NCI-H345 treated with DMSO at 0.1 percent for 48 hours (cell line): ENCODE measurements at regions not wholly inside any gene's neighbourhood (a gene's known extent, or its start where the extent isn't known, plus 50 kb on each side); places are given as distances from the start of the nearest gene placed in this dataset.
"Not testable (repeated sequence)": the region's sequence is repeated elsewhere in the genome, so short reads cannot be mapped to it uniquely, and the experiment has no call there.

ENCODE experiments used
- DNase-seq: peaks from one replicate; lab custom pipeline; 2025; ENCODE audit not compliant: unreplicated experiment; lab: John Stamatoyannopoulos, UW

GRCh38 chr3:194908496-194908895 is 222.8 kb downstream of the FAM43A start:
- no peak for DNase-seq

- DNase-seq: no peak
Measured at GRCh38 chr3:194908972-194909371, 223.3 kb downstream of the FAM43A start.

GRCh38 chr3:194910414-194910984 is 224.8 kb downstream of the FAM43A start:
- DNase-seq: no peak

GRCh38 chr3:194913316-194913715 is 227.6 kb downstream of the FAM43A start:
- no peak for DNase-seq

- DNase-seq: not testable (repeated sequence)
Measured at GRCh38 chr3:194924889-194925288, 239.2 kb downstream of the FAM43A start.

GRCh38 chr3:194925614-194926013 is 239.9 kb downstream of the FAM43A start:
- peak; percentile 70 for DNase-seq

GRCh38 chr3:194928227-194928626 is 242.5 kb downstream of the FAM43A start:
- DNase-seq: no peak

- DNase-seq: no peak
Measured at GRCh38 chr3:194928831-194929577, 243.3 kb downstream of the FAM43A start.

GRCh38 chr3:194929578-194929960 is 243.9 kb downstream of the FAM43A start:
- no peak for DNase-seq

- no peak for DNase-seq
Measured at GRCh38 chr3:194930377-194931204, 244.9 kb downstream of the FAM43A start.

GRCh38 chr3:194931347-194931746 is 245.7 kb downstream of the FAM43A start:
- no peak for DNase-seq

- no peak for DNase-seq
Measured at GRCh38 chr3:194931865-194932264, 246.2 kb downstream of the FAM43A start.

GRCh38 chr3:194933465-194933864 is 247.8 kb downstream of the FAM43A start:
- no peak for DNase-seq

- no peak for DNase-seq
Measured at GRCh38 chr3:194935061-194935460, 249.4 kb downstream of the FAM43A start.

GRCh38 chr3:194935632-194936470 is 250.2 kb downstream of the FAM43A start:
- DNase-seq: no peak

- no peak for DNase-seq
Measured at GRCh38 chr3:194936659-194937058, 251.0 kb downstream of the FAM43A start.

GRCh38 chr3:194937144-194937543 is 251.5 kb downstream of the FAM43A start:
- no peak for DNase-seq

GRCh38 chr3:194937882-194938321 is 252.2 kb downstream of the FAM43A start:
- DNase-seq: no peak

GRCh38 chr3:194938845-194939531 is 253.3 kb downstream of the FAM43A start:
- DNase-seq: no peak

GRCh38 chr3:194939532-194939909 is 253.8 kb downstream of the FAM43A start:
- DNase-seq: no peak
